ENCODE measurements at regions not wholly inside any gene's neighbourhood (a gene's known extent, or its start where the extent isn't known, plus 50 kb on each side); places are given as distances from the start of the nearest gene placed in this dataset.

DNA sequence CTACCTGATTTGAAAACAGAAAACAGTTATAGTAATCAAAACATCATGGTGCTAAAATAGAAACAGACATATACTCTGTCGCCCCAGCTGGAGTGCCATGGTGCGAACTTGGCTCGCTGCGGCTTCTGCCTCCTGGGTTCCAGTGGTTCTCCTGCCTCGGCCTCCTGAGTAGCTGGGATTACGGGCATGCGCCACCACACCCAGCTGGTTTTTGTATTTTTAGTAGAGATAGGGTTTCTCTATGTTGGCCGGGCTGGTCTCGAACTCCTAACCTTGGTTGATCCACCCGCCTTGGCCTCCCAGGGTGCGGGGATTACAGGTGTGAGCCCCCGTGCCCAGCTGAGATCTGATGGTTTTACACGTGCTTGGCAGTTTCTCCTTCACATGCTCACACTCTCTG, 495.9 kb downstream of the ANXA1 start:
- no peak overlapping the region for H3K9ac ChIP-seq (ENCODE audit: insufficient read depth, low read length, poor library complexity, severe bottlenecking)
- no peak for DNase-seq
- H3K27me3 ChIP-seq (ENCODE audit: control insufficient read depth in 2 of 2, insufficient read depth in 2 of 2, low read length in 2 of 2), result no peaks in the 10 kb centered on the region
- H3K4me3 ChIP-seq (replicated peaks in 1 of 3; ENCODE audit: low read depth in 2 of 3, low read length in 3 of 3), result no peak overlapping the region
- no peak overlapping the region for H3K4me3 Mint-ChIP-seq
- H3K27ac Mint-ChIP-seq, result no peak overlapping the region
- H3K9me3 ChIP-seq (replicated peaks in 1 of 2; ENCODE audit: control insufficient read depth in 1 of 2, insufficient read depth in 1 of 2, low read length in 2 of 2), result peaks cover 13 to 27% of the 10 kb centered on the region in 2 donors
- no peaks in the 10 kb centered on the region for H3K36me3 Mint-ChIP-seq
- no peaks in the 10 kb centered on the region for H3K27me3 Mint-ChIP-seq (ENCODE audit: low read depth in 3 of 3)
- H4K20me1 ChIP-seq (ENCODE audit: insufficient read depth, low read length), result no peaks in the 10 kb centered on the region
- no peak overlapping the region for H2AFZ ChIP-seq (ENCODE audit: insufficient read depth, low read depth, low read length, poor library complexity, severe bottlenecking)
- intact Hi-C loops (cut with micrococcal nuclease), result no loop called here
- TF ChIP-seq, protein P1, sequence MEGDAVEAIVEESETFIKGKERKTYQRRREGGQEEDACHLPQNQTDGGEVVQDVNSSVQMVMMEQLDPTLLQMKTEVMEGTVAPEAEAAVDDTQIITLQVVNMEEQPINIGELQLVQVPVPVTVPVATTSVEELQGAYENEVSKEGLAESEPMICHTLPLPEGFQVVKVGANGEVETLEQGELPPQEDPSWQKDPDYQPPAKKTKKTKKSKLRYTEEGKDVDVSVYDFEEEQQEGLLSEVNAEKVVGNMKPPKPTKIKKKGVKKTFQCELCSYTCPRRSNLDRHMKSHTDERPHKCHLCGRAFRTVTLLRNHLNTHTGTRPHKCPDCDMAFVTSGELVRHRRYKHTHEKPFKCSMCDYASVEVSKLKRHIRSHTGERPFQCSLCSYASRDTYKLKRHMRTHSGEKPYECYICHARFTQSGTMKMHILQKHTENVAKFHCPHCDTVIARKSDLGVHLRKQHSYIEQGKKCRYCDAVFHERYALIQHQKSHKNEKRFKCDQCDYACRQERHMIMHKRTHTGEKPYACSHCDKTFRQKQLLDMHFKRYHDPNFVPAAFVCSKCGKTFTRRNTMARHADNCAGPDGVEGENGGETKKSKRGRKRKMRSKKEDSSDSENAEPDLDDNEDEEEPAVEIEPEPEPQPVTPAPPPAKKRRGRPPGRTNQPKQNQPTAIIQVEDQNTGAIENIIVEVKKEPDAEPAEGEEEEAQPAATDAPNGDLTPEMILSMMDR (IDR thresholded peaks at IDR 0.05), result no peak
- 96% methylated on average over 13 of the region's 13 CpGs for WGBS (ENCODE audit: insufficient coverage)
- H3K27ac ChIP-seq (ENCODE audit: low read depth in 1 of 2, low read length in 2 of 2), result no peak overlapping the region
- H3K79me2 ChIP-seq (ENCODE audit: insufficient read depth, low read length), result no peaks in the 10 kb centered on the region
- H3K36me3 ChIP-seq (replicated peaks in 1 of 2; ENCODE audit: control insufficient read depth in 1 of 2, insufficient read depth in 2 of 2, low read length in 2 of 2), result no peaks in the 10 kb centered on the region
- no peak overlapping the region for H3K4me2 ChIP-seq (replicated peaks; ENCODE audit: extremely low read depth, low read length, poor library complexity, severe bottlenecking)
- H3K9me3 Mint-ChIP-seq, result peaks cover 0 to 12% (median 6%) of the 10 kb centered on the region in 7 donors
- H3K4me1 Mint-ChIP-seq, result no peaks in the 10 kb centered on the region
- H3K4me1 ChIP-seq (ENCODE audit: control insufficient read depth in 1 of 2, insufficient read depth in 2 of 2, low read length in 2 of 2), result no peaks in the 10 kb centered on the region

DNA sequence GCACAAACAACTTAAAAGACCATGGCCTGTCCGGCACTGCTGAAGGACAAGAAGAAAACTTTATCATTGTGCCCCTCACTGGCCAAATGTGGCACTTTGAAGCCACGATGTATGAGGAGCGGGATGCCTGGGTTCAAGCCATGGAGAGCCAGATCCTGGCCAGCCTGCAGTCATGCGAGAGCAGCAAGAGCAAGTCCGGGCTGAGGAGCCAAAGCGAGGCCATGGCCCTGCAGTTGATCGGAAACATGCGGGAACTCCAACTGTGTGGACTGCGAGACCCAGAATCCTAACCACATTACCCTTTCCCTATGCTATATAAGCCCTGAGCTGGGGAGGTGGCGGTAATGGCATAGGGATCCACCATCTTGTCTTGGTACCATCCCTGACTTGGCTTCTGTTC, 497.9 kb downstream of the ANXA1 start:
- no peaks in the 10 kb centered on the region for H3K4me1 ChIP-seq (ENCODE audit: control insufficient read depth in 1 of 2, insufficient read depth in 2 of 2, low read length in 2 of 2)
- H2AFZ ChIP-seq (ENCODE audit: insufficient read depth, low read depth, low read length, poor library complexity, severe bottlenecking), result no peak overlapping the region
- Mint-ChIP-seq H3K4me3 (no peak overlapping the region), H3K9me3 (peaks cover 0 to 13% (median 6%) of the 10 kb centered on the region in 7 donors), H3K27me3 (ENCODE audit: low read depth in 3 of 3) (no peaks in the 10 kb centered on the region), H3K4me1 (no peaks in the 10 kb centered on the region), H3K27ac (no peak overlapping the region), H3K36me3 (no peaks in the 10 kb centered on the region)
- H3K9ac ChIP-seq (ENCODE audit: insufficient read depth, low read length, poor library complexity, severe bottlenecking), result no peak overlapping the region
- intact Hi-C loops (cut with micrococcal nuclease), result no loop called here
- 87% methylated on average over 8 of the region's 10 CpGs for WGBS (ENCODE audit: insufficient coverage)
- no peaks in the 10 kb centered on the region for H3K27me3 ChIP-seq (ENCODE audit: control insufficient read depth in 2 of 2, insufficient read depth in 2 of 2, low read length in 2 of 2)
- TF ChIP-seq, protein P1 (IDR thresholded peaks at IDR 0.05), result no peak
- H3K27ac ChIP-seq (ENCODE audit: low read depth in 1 of 2, low read length in 2 of 2), result no peak overlapping the region
- DNase-seq, result no peak
- H3K9me3 ChIP-seq (replicated peaks in 1 of 2; ENCODE audit: control insufficient read depth in 1 of 2, insufficient read depth in 1 of 2, low read length in 2 of 2), result peaks cover 13 to 27% of the 10 kb centered on the region in 2 donors
- no peaks in the 10 kb centered on the region for H4K20me1 ChIP-seq (ENCODE audit: insufficient read depth, low read length)
- no peaks in the 10 kb centered on the region for H3K36me3 ChIP-seq (replicated peaks in 1 of 2; ENCODE audit: control insufficient read depth in 1 of 2, insufficient read depth in 2 of 2, low read length in 2 of 2)
- no peak overlapping the region for H3K4me3 ChIP-seq (replicated peaks in 1 of 3; ENCODE audit: low read depth in 2 of 3, low read length in 3 of 3)
- no peak overlapping the region for H3K4me2 ChIP-seq (replicated peaks; ENCODE audit: extremely low read depth, low read length, poor library complexity, severe bottlenecking)
- H3K79me2 ChIP-seq (ENCODE audit: insufficient read depth, low read length), result no peaks in the 10 kb centered on the region

All from CD14-positive monocyte (primary cell).